Stimulated activated CD4-positive, alpha-beta T cell treated with anti-CD3 and anti-CD28 coated beads, Interleukin-4, amount 100 ng/mL, for 24 hours (primary cell): ENCODE measurements at regions not wholly inside any gene's neighbourhood (a gene's known extent, or its start where the extent isn't known, plus 50 kb on each side); places are given as distances from the start of the nearest gene placed in this dataset.
"Not testable (repeated sequence)": the region's sequence is repeated elsewhere in the genome, so short reads cannot be mapped to it uniquely, and the experiment has no call there.

Experiments used
- DNase-seq: peaks from one replicate; pipeline ENCODE4 v3.0.0-alpha.2; 2020

DNA sequence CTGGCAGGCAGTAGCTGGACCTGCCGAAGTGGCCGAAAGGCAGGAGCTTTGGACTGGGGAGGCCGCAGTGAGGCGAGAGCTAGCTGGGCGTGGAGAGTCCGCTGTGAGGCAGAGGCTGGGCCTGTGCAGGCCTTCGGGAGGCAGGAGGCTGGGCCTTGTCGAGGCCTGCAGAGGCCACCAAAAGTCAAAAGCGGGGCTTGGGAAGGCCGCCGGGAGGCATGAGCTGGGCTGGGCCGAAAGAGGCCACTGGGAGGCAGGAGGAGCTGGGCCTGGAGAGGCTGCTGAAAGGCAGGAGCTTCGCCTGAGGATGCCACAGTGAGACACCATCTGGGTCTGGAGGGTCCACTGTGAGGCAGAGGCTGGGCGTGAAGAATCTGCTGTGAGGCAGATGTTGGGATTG lies 105.8 kb upstream of the TP53BP2 start:
- DNase-seq = not testable (repeated sequence)

DNA sequence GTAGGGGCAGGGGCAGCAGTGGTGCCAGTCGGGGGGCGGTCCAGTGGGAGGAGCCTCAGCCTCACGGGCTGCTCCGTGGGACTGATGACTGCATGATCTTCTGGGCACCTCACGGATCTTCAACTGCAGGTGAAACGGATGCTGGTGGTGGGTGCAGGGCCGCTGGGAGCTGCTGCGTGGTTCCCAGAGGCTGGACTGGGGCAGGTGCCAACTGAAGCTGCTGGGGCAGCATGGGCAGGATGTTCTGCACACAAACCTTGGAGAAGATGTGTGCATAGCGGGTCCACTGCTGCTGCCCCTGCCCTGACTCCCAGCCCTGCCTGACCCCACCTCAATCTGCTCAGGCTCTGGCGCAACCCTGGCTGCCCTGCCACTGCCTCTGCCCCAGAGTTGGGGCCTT lies 104.2 kb upstream of the TP53BP2 start:
- not testable (repeated sequence) for DNase-seq

DNA sequence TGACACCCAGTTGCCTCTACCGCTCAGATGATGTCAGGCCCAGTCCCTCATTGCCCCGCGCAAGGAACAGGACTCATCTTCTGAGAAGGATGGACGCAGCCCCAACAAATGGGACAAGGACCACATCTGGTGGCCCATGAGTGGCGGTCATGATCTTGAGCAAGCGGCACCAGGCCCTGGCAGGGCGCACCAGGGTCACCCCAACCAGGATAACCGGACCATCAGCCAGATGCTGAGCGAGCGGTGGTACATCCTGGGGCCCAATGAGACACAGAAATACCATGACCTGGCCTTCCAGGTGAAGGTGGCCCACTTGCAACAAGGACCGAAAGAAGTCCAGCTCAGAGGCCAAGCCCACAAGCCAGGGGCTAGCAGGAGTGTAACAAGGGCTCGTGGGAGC lies 102.3 kb upstream of the TP53BP2 start:
- DNase-seq = not testable (repeated sequence)

DNA sequence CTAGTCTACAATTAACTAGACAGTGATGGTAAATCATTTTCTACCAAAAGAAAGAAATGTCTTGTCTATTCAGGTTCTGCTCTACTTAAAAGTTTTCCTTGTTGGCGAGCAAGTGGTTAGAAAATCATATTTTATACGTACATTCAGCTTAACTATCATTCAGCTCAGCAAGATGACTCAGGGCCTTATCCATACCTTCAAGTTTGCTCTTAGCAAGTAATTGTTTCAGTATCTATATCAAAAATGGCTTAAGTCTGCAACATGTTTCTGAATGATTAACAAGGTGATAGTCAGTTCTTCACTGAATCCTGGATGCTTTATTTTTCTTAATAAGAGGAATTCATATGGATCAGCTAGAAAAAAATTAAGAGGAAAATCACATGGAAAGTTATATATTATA lies 90.8 kb upstream of the TP53BP2 start:
- not testable (repeated sequence) for DNase-seq

DNA sequence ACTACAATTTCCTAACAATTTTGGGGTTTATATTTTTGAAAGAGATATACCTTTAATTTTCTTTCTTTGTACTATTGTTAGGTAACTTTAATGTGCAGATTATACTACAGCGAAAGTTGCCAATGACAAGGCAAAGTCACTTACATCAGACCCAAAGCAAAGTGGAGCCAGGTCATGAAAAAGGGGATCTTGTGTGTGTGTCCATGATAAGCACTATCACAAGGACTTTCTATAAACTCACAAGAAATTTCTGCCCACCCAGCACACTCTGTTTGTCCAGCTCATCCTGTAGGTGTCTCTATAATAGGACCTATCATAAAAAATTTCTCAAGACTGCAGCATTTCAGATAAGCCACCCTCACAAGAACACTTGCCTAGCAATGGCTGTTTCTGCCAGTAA lies 85.7 kb upstream of the TP53BP2 start:
- not testable (repeated sequence) for DNase-seq

DNA sequence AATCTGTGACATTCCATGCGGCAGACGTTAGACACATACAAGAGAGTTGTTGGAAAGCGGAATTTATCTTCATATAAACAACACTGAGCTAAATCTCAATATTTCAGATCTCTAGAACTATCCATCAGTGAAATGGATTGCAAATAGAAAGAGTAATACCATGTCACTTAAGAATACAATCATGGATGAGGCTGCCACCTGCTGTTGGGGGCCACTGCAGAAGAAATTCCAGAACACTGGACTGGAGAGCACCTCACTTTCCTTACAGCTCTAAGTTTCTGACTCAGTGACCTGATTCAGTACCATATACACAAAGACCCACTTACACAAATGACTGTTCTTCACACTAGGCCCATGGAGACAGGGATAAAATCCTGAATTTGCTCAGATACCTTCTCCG lies 75.1 kb upstream of the TP53BP2 start:
- DNase-seq = peak; percentile 6

DNA sequence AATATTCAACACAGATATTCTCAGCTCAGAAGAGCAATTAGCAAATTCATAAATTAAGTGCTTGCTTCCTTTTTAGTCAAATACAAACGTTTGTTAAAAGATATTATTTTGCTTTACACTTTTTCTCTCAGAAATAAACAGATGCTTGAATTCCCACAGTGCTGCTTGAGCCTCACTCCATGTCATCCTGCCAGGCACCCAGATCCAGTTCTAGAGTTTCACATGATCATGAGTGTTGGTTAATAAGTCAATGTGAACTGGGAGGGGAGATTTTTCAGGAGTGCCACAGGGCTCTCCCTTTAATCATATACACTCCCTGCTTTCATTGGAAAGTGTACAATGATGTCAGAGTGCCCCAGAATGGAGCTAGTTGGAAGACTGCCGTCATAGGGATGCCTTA lies 69.7 kb upstream of the TP53BP2 start:
- DNase-seq = not testable (repeated sequence)

DNA sequence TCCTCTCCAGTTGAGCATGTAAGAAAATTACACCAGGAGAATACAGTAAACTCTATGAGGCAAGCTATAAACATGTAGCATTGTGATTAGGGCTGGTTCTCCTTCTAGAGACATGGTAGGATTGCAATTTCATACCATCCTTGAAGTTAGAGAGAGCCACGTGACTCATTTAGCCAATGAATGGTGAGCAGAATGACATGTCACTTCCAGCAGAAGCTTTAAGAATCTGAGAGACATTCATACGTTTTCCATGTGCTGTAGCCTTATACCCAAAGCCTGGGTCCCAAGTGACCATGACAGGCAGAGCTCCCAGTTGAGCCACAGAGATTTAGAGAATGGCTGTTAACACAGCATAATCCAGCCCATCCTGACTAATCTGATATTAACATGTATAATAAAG lies 68.0 kb upstream of the TP53BP2 start:
- DNase-seq = not testable (repeated sequence)

DNA sequence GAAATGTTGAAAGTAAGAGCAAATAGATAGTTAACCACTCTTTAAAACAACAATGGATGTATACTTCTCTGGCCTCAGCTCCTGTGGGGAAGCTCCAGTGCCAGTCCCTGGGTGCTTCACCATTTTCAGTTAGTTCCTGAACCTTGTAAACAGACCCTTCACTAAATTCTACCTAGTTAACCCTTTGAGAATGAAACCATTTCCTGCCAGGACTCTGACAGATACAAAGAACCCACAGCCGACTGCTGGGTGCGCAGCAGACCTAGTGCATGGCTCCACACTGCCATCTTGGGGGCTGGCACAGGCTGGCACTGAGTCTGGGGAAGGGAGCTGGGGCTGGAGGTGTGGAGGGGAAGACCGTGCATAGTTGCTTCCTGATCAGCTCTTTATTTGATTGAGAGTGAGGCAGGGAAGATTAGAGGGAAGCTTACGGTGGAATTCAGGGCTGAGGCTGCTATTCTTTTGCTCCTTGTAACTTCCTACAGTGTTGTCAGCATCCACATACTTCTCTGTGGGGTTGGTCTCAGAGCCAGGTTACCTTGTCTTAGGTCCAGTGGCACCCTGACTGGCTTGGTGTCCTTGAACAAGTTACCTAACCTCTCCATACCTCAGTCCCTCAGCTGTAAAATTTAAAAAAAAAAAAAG lies 62.3 kb upstream of the TP53BP2 start:
- DNase-seq = peak; percentile 19

DNA sequence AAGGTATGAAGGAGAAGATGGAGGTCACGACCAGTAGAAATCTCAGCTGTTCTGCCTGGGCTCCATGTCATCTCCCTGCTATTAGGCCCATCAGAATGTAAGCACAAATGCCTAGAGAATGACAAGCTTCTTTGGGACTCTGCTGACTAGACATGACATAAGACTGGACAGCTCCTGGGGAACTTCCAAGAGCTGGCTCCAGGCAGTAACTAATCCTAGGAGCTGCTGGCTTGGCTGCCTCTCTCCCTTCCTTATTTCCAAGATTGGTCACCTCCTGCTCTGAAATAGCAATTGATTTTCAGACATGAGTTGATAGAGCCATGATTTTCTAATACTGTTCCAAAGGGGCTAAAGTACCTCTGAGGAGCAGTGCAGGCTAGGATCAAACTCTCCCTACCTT lies 57.5 kb upstream of the TP53BP2 start:
- DNase-seq = not testable (repeated sequence)

DNA sequence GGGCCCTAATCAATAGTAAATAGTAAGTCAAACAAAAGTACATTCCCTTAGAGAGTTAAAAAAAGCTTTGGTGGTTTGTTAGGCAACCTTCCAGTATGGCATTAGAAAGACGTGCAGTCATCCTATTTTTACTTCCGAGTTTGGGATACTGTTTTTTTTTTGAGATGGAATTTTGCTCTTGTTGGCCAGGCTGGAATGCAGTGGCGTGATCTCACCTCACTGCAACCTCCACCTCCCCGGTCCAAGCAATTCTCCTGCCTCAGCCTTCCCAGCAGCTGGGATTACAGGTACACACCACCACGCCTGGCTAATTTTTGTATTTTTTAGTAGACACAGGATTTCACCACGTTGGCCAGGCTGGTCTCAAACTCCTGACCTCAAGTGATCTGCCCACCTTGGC lies 54.0 kb upstream of the TP53BP2 start:
- not testable (repeated sequence) for DNase-seq

DNA sequence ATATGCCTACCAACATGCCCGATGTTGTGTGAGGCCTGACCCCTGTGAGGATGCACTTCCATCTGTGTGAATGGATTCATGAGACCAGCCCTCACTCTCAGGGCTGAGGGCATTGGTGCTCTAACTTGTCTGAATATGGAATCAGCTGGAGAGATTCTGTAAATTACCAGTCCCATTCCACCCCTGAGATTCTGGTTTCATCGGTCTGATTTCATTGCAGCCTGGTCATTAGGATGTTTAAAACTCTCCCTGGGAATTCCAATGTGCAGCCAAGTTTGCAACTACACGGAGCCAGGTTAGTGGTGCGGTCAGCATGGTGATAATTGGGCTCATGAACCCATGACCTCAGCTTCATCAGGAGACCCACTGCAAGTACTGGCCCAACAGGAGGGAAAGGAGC lies 51.4 kb upstream of the TP53BP2 start:
- DNase-seq = not testable (repeated sequence)

DNA sequence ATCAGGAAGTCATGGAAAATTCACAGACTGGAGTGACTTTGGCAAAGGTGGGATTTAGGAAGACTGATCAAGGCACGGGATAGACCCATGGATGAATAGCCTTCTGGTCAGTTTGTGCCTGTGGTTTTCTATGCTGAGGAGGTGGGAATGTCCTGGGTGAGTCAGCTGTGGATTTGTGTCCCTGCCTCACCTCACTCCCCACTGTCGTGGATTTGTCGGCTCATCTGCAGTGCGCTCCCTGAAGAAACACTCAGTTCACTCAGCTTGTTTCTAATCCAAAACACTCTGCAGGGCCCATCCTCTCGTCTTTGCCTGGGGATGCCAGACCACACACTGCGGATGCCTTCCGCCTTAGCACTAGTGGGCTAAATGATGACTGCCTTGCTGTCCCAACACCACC lies 50.2 kb upstream of the TP53BP2 start:
- DNase-seq = not testable (repeated sequence)
